Activated T-cell treated with anti-CD3 and anti-CD28 coated beads for 4 hours (primary cell): ENCODE measurements at regions not wholly inside any gene's neighbourhood (a gene's known extent, or its start where the extent isn't known, plus 50 kb on each side); places are given as distances from the start of the nearest gene placed in this dataset.

Experiments used
- DNase-seq: peaks from one replicate; pipeline ENCODE4 v3.0.0-alpha.2; 2020

GRCh38 chr15:31265090-31265870 lies 61.4 kb upstream of the KLF13 start:
- no peak for DNase-seq

GRCh38 chr15:31265871-31266711 lies 60.5 kb upstream of the KLF13 start:
- peak; percentile 25 for DNase-seq

- DNase-seq, result no peak
Observed at GRCh38 chr15:31266712-31267111, 59.9 kb upstream of the KLF13 start.

GRCh38 chr15:31267161-31268107 lies 59.2 kb upstream of the KLF13 start:
- no peak for DNase-seq

GRCh38 chr15:31268108-31268501 lies 58.5 kb upstream of the KLF13 start:
- no peak for DNase-seq

- DNase-seq, result no peak
Observed at GRCh38 chr15:31268911-31269784, 57.5 kb upstream of the KLF13 start.

DNA sequence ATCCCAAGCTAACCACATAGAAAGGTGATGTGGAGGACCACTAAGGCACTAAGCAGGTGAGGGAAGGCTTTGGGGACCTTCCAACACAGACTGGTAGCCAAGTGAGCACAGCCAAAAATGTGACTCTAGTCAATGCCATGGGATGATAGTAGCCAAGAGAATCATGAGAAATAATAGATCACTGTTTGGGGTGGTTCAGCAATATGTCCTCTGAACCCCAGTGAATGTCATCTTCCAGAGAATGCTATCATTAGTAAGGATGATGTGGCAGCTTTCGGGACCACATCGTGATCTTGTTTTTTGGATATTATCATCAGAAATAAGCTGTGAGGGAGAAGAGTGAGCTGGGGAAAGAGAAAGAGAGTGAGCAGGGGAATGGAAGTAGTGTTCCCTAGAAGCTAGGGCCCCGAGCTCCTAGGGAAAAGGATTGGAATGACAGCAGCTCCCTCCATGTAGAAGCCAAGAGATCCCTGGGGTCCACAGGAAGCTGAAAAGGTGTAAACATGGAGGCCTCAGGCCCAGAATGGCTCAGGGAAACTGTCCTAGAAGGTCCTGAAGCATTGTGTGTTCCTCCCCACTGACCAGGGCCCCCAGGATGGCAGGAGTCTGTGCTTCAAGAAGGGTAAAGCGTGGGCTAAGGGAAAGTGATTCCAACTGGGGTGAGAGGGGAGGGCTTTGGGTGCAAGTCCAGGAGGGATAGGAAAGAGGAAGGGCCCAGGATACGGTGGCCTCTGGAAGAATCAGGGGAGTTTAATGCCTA lies 56.6 kb upstream of the KLF13 start:
- no peak for DNase-seq

GRCh38 chr15:31270767-31271166 lies 55.9 kb upstream of the KLF13 start:
- no peak for DNase-seq

DNA sequence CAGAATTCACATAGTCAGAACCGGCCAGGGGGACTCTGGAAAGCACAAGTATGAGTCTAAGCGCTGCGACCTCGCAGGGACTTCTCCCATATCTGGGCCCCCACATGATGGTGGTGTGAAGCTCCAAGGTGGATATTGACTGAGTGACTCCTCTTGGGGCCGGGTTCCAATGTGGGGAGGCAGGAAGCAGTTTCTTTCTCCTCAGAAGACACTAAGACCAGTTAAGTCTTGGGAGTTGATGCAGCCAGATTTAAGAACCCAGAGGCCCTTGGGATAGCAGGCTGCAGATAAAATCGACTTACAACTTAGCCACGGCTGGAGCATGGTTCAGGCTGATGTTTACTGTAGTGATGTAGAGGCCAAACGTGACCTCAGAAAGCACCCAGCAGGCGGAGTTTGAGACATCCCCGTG lies 55.4 kb upstream of the KLF13 start:
- DNase-seq, result no peak

DNA sequence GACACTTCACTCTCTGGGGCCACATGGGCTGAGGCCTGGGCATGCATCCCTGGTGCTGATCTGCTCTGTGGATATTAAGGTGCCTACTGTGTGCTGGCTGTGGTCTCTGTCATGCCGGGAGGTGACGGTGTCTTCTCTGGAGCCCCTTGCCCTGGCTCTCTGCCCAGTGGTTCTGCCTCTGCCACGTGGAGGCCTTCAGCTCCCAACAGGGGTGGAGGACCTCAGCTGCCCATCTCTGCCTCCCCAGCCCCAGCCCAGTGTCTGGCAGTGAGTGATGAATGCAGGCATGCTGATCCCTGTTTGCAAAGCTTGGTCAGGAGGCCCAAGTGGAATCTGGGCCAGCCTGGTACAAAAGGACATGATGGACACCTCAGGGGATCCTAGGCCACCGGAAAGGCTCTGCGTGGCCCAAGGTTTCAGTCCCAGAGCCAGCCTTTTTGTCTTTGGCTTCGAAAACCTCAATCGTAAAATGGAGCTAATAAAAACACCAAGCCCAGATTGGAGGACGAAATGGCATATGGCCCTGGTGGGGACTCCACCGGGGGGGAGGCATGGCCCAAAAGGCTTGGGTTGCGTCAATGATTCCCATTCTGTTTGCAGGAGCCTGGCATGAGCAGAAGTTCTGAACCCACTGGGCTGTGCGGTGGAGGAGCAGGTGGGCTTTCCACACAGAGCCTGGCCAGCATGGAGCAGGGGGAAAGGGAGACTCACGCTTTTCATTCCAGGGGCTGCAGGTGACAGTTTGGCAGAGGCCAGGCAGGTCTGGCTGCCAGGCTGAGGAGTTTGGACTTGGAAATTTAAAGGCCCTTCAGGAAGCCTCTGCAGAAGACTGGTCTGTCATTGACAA lies 54.7 kb upstream of the KLF13 start:
- DNase-seq, result no peak

DNA sequence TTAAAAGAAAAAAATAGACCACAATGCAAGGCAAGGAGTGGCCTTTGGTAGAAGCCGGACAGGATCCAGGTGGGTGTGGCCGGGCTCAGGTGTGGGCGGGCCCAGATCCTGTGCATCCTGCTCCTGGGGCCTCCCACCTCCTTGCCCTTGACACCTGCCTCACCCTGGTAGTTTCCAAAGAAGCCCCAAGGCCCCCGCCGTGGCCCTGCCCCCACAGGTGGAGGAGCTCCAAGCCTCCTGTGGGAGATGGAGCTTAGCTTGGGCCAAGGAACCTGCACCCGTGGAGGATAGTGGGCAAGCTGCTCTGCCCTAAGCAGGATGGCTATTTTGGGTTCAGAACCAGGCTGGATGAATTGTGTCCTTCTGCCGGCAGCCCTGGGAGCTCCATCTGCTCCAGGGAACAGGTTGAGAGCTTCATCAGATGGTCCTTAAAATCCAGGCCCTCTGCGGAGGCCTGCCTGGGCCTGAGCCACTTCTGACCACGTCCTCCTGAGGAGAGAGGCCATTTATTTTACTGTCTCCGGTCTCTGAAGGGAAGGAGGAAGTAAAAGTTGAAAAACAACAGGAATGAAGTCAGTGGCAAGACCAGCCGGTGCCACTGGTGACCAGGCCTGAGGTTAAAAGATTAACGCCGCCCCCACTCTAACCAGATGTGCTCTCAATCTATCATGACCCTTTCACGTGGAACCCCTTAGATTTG lies 53.9 kb upstream of the KLF13 start:
- no peak for DNase-seq

- no peak for DNase-seq
Observed at GRCh38 chr15:31273258-31273941, 53.2 kb upstream of the KLF13 start.

- no peak for DNase-seq
Observed at GRCh38 chr15:31274496-31275330, 51.9 kb upstream of the KLF13 start.

- no peak for DNase-seq
Observed at GRCh38 chr15:31275331-31276262, 51.0 kb upstream of the KLF13 start.

- DNase-seq, result no peak
Observed at GRCh38 chr15:31276596-31277298, 49.9 kb upstream of the KLF13 start.
